ENCODE measurements at regions not wholly inside any gene's neighbourhood (a gene's known extent, or its start where the extent isn't known, plus 50 kb on each side); places are given as distances from the start of the nearest gene placed in this dataset.

- TF ChIP-seq CTCF (conservative IDR thresholded peaks at IDR 0.05; ENCODE audit: low read depth, low read length): no peak
- TF ChIP-seq EZH2 (IDR thresholded peaks at IDR 0.05; ENCODE audit: low read length, unreplicated experiment): no peak
These were observed 418.8 kb upstream of the SPHKAP start for GRCh38 chr2:228600265-228600664.
